RCC 7860 (cell line): ENCODE measurements at regions not wholly inside any gene's neighbourhood (a gene's known extent, or its start where the extent isn't known, plus 50 kb on each side); places are given as distances from the start of the nearest gene placed in this dataset.

Source experiments
- DNase-seq: peaks from one replicate; pipeline ENCODE4 v3.0.0-alpha.2; 2015; ENCODE audit warnings: low spot score
- FAIRE-seq: peaks from 2 replicates; lab custom pipeline; 2012; peaks lifted over from hg19 to GRCh38; lab: Jason Lieb, UNC

DNA sequence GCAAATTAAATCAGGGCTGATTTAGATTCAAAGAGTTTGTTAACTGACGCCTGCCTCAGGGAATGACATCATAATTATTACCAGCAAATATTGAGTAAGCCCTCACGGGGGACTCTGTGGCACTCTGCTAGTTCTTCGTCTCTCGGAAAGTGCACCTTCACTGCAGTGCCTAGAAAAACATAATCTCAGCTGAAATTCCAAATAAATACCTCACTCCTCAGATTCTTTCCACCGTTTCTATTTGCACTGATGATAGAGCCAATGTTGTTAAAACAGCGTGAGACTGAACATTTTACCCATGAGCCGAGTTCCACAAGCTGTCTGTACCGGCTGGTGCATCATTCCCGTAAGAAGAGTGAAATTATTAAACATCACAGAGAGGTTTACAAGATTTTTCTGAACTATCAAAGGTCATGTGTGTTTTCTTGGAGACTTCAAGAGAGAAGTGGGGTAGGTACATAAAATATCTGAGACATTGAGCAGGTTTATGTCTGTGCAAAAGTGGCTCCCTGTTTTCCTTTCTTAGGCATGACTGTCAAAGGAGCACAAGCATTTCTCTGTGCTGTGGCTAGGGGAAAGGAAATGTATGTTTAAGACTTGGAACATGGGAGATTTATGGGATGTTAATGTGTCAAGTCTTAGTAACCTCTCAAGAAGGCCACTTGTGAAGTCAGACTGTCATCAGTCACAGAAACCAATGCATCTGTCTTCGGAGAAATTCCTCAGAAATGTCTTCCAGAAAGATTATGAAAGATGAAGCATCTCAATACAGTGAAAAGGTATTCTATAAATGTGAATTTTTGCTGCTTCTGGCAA lies 119.6 kb downstream of the CBLL2 start:
- DNase-seq (no peak), FAIRE-seq (no peak)

DNA sequence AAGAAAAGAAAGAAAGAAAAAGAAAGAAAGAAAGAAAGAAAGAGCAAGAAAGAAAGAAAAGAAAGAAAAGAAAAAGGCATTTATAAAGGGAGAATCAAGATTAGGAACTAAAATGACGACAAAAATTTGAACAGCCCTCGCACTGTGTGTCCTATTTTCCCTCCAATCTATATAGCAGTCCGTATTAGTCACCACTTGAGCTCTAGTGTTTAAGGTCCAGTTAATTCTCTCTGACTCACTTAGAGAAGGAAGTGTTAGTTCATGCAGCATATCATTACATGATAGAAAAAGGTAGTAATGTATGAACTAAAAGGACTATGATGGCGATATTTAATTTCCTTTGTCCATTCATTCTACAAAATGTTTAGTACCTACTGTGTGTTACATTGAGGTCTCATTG lies 122.7 kb downstream of the CBLL2 start:
- FAIRE-seq (peak; percentile 87), DNase-seq (peak; percentile 45)

DNA sequence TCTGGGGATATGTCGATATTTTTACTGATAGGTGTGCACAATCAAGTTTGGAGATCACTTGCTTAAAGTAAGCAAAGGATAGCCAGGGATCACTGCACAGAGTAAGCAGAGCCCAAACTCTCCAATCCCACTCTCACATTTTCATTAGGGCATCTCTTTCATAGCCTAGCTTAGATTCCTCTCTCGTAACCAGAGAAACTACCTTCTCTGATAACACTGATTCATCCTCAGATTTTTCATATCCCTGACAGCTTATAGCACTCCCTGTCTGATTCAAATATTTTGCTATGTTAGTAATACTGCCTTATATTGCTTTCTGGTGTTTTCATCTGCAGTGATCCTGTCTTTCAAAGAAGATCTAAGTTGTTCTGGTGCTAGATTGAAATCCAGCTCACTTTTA lies 123.7 kb downstream of the CBLL2 start:
- DNase-seq = no peak
- no peak for FAIRE-seq

DNA sequence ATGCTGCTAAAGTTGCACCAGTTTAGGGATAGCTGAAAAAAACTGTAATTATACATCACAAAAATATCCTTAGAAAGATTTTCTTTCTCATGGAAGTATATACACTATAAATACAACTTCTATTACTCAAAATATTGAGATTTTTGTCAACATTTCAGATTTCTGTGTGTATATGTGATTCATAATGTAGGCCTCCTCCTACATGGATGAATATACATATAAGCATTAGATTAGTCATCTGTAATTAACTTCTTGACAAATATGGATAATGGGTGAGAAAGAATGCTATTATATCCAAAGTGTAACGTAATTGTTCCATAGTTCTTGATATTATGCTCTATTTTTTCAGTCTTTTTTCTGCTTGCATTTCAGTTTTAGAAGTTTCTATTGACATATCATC lies 124.9 kb downstream of the CBLL2 start:
- no peak for DNase-seq
- FAIRE-seq = no peak

DNA sequence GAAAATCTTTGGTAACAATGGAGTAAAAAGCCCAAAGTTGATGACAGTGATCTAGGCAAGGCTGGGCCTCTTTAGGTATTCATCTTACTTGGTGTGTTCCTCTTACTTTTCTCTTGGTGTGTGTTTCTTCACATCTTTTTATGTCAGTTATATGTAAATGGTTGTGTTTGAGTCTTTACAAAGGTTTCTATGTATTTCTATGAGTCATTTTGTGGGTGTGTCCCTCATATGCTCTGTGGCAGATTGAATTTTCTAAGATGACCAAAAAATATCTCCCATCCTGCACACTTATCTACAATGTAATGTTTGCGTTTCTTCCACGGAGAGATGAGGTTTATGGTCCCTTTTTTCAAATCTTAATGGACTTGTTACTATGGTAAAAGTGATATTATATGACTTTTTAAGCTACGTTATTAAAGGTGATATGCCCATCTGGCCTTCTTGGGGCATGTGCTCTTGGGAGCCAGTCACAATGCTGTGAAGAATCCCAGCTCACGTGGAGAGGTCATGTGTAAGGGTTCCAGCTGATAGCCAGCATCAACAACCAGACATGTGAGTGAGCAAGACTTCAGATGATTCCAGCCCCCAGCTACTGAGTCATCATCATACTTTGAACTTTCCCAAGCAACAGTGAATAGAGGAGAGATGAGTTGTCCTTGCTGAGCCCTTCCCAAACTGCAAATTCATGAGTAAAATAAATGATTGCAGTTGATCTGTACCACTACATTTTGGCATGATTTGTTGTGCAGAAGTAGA lies 126.9 kb downstream of the CBLL2 start:
- DNase-seq (peak; percentile 56), FAIRE-seq (peak; percentile 73)

DNA sequence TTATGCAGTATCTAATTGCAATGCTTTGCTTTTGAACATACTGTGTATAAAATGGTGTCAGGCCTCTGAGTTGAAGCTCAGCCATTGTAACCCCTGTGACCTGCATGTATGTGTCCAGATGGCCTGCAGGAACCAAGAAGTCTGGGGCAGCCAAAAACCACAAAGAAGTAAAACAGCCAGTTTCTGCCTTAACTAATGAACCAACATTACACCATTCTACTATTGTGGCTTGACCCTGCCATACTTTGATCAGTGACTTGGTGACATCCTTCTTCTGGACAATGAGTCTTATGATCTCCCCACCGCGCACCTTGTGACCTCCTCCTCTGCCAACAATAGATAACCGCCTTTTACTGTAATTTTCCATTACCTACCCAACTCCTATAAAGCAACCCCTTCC lies 131.6 kb downstream of the CBLL2 start:
- DNase-seq (no peak), FAIRE-seq (peak; percentile 58)

DNA sequence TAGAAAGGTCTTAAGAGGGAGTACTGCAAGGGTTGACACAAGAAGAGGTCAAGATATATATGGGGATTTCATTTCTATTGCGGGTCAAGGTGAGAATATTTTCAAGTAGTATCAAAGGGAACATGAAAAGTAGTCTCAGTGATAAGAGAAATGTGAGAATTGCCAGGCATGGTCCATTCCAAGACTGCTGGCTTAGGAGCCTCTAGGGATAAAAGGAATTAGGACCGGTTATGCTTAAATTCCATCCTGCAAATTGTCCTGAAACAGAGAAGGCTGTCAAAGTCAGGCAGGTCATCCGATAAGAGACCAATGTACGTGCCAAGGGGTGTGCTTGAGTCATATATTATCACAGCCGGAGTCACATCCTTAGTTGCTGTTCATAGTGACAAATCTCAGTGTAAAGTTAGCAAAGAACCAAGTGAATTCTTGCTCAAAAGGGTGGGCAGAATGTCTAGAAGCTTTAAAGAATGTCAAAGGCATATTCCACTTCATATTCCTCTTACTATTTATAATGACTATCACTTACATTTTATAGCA lies 133.6 kb downstream of the CBLL2 start:
- FAIRE-seq = no peak
- DNase-seq = no peak

DNA sequence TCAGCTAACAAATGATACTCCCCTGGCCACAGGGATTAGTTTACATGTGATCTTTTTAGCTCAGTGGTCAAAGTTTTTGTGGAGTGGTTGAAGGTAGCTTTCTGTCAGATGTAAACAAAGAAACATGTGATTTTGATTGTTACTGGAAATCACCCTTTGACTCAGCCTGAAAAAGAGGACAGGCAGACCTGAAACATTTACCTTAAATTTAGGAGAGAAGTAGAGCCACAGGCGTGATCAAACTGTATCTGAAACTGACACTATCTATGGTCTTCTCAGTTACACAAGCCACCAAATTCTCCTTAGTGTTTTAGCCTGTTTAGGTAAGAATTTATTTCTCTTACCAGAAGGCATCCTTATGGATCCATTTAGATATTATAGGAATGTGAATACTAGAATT lies 136.7 kb downstream of the CBLL2 start:
- DNase-seq (no peak), FAIRE-seq (no peak)

DNA sequence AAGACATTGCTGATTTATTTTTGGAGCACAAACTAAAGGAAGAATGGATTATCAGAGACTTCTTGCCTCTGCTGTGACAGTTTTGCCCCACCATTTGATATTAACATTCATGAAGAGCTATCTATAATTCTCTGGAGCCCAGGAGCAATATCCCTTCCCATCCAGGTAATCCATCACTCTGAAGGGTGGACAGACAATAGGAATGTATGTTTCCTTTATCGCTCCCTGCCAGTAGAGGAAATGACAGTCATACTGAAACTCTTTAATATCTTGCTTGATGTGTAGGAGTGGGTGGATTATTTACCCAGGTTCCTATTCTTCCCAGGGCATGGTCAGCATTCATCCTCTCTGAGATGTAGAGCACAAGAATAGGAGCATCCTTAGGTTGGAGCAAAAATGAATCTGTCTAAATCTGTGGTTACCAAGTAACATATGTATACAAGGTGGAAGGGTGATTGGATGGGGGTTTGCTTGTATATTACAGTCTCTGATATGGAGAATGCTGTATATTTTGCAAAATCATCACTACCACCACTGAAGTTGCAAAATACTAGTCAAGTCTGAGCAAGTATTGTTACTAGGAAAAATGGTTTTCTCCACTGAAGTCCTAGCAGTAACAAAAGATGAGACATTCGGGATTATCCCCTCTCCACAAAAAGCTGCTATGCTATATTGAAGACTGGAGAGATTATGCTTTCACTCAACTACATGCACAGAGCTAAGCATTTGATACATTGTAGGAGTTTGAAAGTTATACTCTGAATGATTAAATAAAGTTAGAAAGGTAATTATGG lies 151.6 kb downstream of the CBLL2 start:
- FAIRE-seq (no peak), DNase-seq (no peak)

DNA sequence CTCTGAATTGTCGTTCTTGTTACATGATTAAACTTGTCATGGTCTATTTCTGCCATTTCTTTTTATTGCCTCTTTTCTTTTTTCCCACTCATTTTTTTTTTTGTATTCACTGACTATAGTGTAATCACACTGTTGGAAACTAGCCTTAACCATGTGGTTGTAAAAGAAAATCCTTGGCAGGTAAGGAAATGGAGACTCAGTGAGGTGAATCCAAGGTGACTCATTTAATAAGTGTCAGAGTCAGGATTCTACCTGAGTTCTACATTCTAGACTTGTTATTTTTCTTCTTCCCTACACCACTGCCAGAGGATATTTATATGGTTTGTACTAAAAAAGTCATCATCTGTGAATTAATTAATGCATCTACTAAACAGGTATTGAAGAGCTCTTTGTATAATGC lies 152.2 kb downstream of the CBLL2 start:
- DNase-seq (no peak), FAIRE-seq (peak; percentile 69)

DNA sequence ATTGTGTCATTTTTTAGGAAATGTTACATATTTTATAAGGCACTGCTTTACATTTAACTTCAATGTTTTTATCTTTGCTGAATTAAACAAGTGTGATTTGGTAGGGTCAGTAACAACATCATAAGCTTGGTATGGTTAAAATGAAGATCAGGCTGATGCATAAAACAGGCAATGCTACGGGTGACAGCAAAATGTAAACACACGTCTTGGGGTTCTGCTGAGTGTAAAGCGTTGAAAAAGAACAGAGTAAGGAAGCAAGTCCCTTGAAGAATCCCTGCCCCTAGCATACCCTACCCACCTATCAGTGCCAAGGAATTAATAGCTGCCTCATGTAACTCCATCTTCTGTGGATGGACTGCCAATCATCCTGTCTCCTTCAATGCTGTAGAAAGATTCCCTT lies 157.0 kb downstream of the CBLL2 start:
- no peak for DNase-seq
- FAIRE-seq = no peak

DNA sequence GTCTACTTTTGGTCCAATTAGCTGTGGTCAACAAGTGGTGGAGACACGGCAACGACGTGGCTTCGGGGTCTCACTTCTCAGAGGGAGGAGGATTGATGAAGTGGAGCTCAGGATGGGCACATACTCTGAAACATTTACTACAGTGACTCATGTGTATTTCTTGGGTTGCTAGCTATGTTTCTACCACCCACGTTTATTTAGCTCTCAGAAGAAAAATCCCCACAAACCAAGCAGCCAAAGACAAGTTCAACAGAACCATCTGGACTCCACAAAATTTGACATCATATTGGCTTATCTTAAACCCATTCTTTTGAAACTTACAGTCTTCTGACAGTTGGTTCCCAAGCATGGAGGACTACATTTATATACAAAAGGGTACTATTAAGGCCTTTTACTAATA lies 158.0 kb downstream of the CBLL2 start:
- FAIRE-seq = no peak

DNA sequence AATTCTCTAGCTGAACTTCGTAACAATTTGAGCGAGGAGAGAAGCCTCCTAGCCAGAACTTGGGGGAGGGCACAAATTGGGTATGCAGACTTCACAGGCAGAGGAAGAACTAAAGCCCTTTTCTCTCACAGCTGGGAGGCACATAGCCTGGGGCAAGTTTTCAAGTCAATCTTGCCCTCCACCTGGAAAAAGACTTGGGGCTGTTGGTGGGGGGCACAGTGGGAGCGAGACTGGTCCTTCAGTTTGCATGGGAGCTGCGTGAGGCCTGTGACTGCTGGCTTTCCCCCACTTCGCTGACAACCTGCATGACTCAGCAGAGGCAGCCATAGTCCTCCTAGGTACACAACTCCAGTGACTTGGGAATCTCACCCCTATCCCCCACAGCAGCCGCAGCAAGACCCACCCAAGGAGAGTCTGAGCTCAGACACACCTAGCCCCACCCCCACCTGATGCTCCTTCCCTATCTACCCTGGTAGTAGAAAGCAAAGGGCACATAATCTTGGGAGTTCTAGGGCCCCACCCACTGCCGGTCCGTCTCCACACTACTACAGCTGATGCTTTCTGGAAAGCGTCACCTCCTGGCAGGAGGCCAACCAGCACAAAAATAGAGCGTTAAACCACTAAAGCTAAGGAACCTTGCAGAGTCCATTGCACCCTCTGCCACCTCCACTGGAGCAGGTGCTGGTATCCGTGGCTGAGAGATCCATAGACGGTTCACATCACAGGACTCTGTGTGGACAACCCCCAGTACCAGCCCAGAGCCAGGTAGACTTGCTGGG lies 160.8 kb downstream of the CBLL2 start:
- FAIRE-seq (no peak), DNase-seq (no peak)

More for the DNA sequence above, 158.0 kb downstream of the CBLL2 start:
- DNase-seq = no peak

DNA sequence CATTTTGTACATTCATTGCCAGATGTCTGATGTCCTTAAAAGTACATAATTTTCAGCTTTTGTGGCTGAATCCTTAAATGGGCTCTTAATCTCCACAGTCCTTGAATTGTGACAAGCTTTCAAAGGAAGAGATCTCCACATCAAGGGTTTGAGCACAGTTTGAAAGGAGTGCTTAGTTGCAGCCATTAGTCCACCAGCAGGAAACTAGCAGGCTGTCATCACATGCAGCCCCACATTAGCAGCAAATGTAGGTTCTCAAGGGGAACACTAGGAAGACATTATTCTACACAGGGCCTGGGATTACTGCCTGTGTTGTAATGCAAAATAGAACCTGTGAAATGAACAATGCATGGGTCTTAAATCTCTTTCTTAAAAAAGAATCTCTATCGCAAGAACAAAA lies 173.2 kb downstream of the CBLL2 start:
- DNase-seq (no peak), FAIRE-seq (no peak)

DNA sequence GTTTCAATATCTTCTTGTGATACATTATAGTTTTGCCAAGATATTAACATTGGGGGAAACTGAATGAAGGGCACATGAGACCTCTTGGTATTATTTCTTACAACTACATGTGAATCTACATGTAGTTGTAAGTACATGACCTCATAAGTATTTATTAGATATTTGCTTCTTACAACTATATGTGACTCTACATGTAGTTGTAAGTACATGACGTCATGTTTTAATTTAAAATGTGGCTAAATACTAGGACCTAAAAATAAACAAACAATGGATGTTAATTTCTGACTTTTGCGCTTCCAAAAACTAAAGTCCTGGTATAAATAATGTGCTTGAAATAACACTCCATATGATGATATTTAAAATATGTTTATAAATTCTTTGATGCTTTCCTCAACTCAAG lies 190.2 kb downstream of the CBLL2 start:
- FAIRE-seq = no peak
- DNase-seq = no peak

DNA sequence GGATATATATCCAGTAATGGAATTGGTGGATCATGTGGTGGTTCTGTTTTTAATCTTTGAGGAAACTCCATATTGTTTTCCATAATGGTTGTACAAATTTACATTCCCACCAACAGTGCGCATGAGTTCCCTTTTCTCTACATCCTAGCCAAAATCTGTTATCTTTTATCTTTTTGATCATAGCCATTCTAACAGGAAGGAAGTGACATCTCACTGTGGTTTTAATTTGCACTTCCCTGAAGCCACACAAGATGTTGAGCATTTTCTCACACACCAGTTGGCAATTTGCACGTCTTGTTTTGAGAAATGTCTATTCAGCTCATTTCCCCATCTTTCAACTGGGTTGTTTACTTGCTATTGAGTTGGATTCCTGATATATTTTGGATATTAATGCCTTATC lies 194.9 kb downstream of the CBLL2 start:
- FAIRE-seq = no peak
- DNase-seq = no peak

DNA sequence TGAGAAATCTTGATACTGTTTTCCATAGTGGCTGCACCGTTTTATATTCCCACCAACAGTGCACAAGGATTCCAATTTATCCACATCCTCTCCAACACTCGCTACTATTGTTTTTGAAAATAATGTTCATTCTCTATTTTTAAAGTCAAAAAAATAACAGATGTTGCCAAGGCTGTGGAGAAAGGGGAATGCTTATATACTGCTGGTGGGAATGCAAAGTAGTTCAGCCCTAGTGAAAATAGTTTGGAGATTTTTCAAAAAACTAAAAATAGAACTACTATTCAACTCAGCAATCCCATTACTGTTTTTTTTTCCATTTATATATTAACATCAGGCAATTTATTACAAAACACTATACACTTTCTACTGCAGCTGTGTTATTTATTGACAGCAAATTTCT lies 208.7 kb downstream of the CBLL2 start:
- FAIRE-seq = no peak
- DNase-seq = no peak

DNA sequence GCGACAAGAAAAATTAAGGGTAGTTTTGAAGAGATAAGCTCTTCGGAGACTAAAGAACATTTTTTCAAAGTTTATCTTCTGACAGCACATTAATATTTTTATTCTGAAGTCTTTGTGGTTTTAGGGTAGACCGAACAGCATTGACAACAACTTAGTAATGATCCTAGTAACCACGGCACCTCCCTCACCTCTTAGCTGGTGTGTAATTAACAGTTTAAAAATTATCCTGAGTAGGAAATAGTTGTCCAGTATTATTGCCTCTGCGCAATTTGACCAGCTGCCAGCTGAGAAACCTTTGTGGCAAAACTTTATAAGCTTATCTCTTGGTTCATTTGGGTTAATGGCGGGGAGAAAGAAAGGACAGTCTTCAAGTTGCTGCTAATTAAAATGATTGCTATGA lies 213.6 kb downstream of the CBLL2 start:
- peak; percentile 26 for DNase-seq
- FAIRE-seq = peak; percentile 92

DNA sequence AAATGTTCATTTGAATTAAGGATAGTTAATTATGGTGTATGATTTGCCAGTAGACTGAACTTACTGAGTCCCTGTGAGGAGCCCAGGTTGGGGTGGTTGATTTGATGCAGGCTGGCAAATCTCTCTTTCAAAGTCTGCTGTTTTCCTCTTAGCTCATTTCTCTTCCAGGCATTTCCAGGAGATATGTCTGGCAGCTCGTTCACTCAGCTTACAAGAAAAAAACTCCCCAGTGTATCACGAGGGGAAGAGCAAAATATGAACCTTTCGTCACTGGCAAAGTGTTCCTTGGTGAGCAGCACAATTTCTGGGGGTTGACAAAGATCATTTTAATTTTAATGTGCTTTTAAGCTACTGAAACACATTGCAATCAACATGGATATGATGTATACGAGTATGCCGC lies 244.2 kb downstream of the CBLL2 start:
- DNase-seq = no peak
- no peak for FAIRE-seq

DNA sequence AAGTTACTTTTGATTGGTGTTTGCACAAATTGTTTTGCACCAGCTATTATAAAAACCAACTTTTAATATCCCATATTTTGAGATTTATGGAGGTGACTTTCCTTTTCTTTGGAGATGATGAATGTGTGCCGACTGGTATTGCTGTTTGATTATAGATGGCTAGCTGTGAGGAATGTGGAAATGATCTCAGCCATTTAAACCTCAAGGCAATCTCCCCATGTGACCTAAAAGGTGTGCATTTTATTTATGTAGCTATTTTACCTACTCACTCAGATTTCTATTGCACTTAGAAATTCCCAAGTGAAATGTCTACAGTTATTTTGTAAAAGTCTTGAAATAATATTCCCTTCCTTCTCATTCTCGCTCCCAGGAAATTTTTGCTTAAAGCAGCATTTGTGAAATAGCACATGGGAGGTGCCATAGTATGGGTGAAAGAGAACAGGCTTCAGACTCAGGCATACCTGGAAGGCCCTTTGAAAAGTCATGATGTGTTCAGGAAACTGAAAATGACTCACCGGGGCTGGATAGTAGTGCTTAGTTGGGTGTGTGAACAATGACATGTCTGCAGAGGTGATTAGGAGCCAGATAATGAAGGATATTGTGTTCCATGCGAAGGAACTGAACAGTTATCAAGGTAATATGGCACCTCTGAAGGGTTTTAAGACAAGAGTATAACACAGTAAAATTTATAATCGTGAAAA lies 247.6 kb downstream of the CBLL2 start:
- FAIRE-seq (peak; percentile 40), DNase-seq (peak; percentile 27)
